DND-41 (cell line): ENCODE measurements at regions not wholly inside any gene's neighbourhood (a gene's known extent, or its start where the extent isn't known, plus 50 kb on each side); places are given as distances from the start of the nearest gene placed in this dataset.

Experiments used
- ATAC-seq: fragments of 200-7000 bp; cut with Tn5 transposase; 3 replicates; pipeline ENCODE4 v1.9.1; 2021; ENCODE audit warnings: low read depth; ENCODE audit not compliant: insufficient read depth
- DNase-seq: peaks from one replicate; pipeline ENCODE4 v3.0.0-alpha.2; 2020
- H2AFZ ChIP-seq: 2 replicates; pipeline ENCODE4 v1.6.0; 2012; ENCODE audit warnings: low read depth, low read length
- H3K27ac ChIP-seq: 2 replicates; pipeline ENCODE4 v1.5.1; 2012; ENCODE audit warnings: low read length, inconsistent platforms
- H3K27me3 ChIP-seq: fragments of 200-600 bp; sonication (generic); 2 replicates; pipeline ENCODE4 v1.6.0; 2012; ENCODE audit warnings: low read length, mild to moderate bottlenecking, inconsistent platforms; ENCODE audit not compliant: insufficient read depth, poor library complexity
- H3K36me3 ChIP-seq: 2 replicates; pipeline ENCODE4 v1.5.1; 2012; ENCODE audit warnings: low read length, inconsistent platforms; ENCODE audit not compliant: insufficient read depth
- H3K4me1 ChIP-seq: 2 replicates; pipeline ENCODE4 v1.5.1; 2012; ENCODE audit warnings: mild to moderate bottlenecking, low read length; ENCODE audit not compliant: insufficient read depth
- H3K4me2 ChIP-seq: 2 replicates; pipeline ENCODE4 v1.6.0; 2012; ENCODE audit warnings: mild to moderate bottlenecking, moderate library complexity, low read length, inconsistent platforms; ENCODE audit not compliant: insufficient read depth
- H3K4me3 ChIP-seq, 2 experiments: fragments of 200-600 bp in 1 of 2; shearing (Covaris generic) in 1 of 2; 2 replicates each; pipeline ENCODE4 v1.5.1; 2012 to 2016; ENCODE audit warnings: inconsistent platforms in 2 of 2, low read length in 2 of 2, mild to moderate bottlenecking in 2 of 2, low read depth in 1 of 2, moderate library complexity in 1 of 2
- H3K79me2 ChIP-seq: 2 replicates; pipeline ENCODE4 v1.6.0; 2012; ENCODE audit warnings: low read length, inconsistent platforms; ENCODE audit not compliant: insufficient read depth
- H3K9ac ChIP-seq: 2 replicates; pipeline ENCODE4 v1.6.0; 2012; ENCODE audit warnings: low read depth, mild to moderate bottlenecking, inconsistent platforms, low read length, moderate library complexity
- H3K9me3 ChIP-seq: 2 replicates; pipeline ENCODE4 v1.5.1; 2012; ENCODE audit warnings: low read length, moderate library complexity, mild to moderate bottlenecking, inconsistent platforms; ENCODE audit not compliant: insufficient read depth, severe bottlenecking
- H4K20me1 ChIP-seq: 2 replicates; pipeline ENCODE4 v1.6.0; 2012; ENCODE audit warnings: low read length; ENCODE audit not compliant: insufficient read depth
- EZH2 ChIP-seq: IDR thresholded peaks from 3 replicates; pipeline ENCODE4 v1.6.1; 2012; ENCODE audit warnings: borderline replicate concordance, low read depth, mild to moderate bottlenecking, moderate library complexity, low read length, inconsistent platforms; ENCODE audit not compliant: severe bottlenecking
- TF ChIP-seq, protein P1 (sequence below): IDR thresholded peaks from 2 replicates; pipeline ENCODE4 v1.5.1; 2012; ENCODE audit warnings: borderline replicate concordance, low read length, moderate library complexity, mild to moderate bottlenecking; ENCODE audit not compliant: poor library complexity, severe bottlenecking; ENCODE audit errors: extremely low read depth

- Histone ChIP-seq H3K36me3 (no peaks in the 10 kb centered on the region), H3K79me2 (no peaks in the 10 kb centered on the region), H3K9me3 (no peaks in the 10 kb centered on the region), H3K27me3 (peaks cover 2% of the 10 kb centered on the region), H3K27ac (no peak overlapping the region), H4K20me1 (no peaks in the 10 kb centered on the region), H2AFZ (no peak overlapping the region), H3K4me1 (no peaks in the 10 kb centered on the region), H3K4me2 (no peak overlapping the region), H3K4me3 (no peak overlapping the region), H3K9ac (no peak overlapping the region)
- ATAC-seq (peak; percentile 76), DNase-seq (peak; percentile 60)
- TF ChIP-seq, protein P1, sequence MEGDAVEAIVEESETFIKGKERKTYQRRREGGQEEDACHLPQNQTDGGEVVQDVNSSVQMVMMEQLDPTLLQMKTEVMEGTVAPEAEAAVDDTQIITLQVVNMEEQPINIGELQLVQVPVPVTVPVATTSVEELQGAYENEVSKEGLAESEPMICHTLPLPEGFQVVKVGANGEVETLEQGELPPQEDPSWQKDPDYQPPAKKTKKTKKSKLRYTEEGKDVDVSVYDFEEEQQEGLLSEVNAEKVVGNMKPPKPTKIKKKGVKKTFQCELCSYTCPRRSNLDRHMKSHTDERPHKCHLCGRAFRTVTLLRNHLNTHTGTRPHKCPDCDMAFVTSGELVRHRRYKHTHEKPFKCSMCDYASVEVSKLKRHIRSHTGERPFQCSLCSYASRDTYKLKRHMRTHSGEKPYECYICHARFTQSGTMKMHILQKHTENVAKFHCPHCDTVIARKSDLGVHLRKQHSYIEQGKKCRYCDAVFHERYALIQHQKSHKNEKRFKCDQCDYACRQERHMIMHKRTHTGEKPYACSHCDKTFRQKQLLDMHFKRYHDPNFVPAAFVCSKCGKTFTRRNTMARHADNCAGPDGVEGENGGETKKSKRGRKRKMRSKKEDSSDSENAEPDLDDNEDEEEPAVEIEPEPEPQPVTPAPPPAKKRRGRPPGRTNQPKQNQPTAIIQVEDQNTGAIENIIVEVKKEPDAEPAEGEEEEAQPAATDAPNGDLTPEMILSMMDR, result peak; percentile 76
- TF ChIP-seq EZH2, result no peak
Measured at GRCh38 chr11:116276051-116277044, 496.4 kb downstream of the BUD13 start.

GRCh38 chr11:116275635-116276034 is 497.2 kb downstream of the BUD13 start:
- ATAC-seq (no peak), DNase-seq (no peak)
- Histone ChIP-seq H3K9me3 (no peaks in the 10 kb centered on the region), H3K4me3 (no peak overlapping the region), H3K36me3 (no peaks in the 10 kb centered on the region), H4K20me1 (no peaks in the 10 kb centered on the region), H2AFZ (no peak overlapping the region), H3K4me2 (no peak overlapping the region), H3K27me3 (peaks cover 2% of the 10 kb centered on the region), H3K79me2 (no peaks in the 10 kb centered on the region), H3K27ac (no peak overlapping the region), H3K9ac (no peak overlapping the region), H3K4me1 (no peaks in the 10 kb centered on the region)
- no peak for TF ChIP-seq EZH2
- TF ChIP-seq, protein P1, result no peak

DNA sequence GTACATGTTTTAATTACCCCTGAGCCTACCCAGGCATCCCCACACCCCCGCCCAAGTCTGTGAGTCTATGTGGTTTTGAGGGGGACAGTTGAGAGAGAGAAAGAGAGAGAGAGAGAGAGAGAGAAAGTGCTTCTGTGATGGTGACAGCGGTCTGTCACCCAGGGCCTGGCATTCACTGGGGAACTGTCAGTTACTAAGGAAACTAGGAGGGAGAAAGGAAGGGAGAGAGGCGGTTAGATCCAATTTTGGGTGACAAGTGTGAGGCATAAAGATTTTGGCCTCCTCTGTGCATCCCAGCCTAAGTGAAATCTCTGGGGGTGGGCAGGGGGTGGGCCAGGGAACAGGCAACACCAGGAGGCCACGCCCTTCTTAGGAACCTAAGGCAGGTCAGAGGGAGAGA is 498.3 kb downstream of the BUD13 start:
- Histone ChIP-seq H3K9me3 (no peaks in the 10 kb centered on the region), H3K27me3 (no peaks in the 10 kb centered on the region), H3K27ac (no peak overlapping the region), H2AFZ (no peak overlapping the region), H3K36me3 (no peaks in the 10 kb centered on the region), H4K20me1 (no peaks in the 10 kb centered on the region), H3K4me2 (no peak overlapping the region), H3K4me1 (no peaks in the 10 kb centered on the region), H3K4me3 (no peak overlapping the region), H3K9ac (no peak overlapping the region), H3K79me2 (no peaks in the 10 kb centered on the region)
- TF ChIP-seq, protein P1, result no peak
- no peak for TF ChIP-seq EZH2
- DNase-seq (no peak), ATAC-seq (no peak)
